ENCODE measurements at regions not wholly inside any gene's neighbourhood (a gene's known extent, or its start where the extent isn't known, plus 50 kb on each side); places are given as distances from the start of the nearest gene placed in this dataset.

- Histone ChIP-seq H3K27ac (ENCODE audit: insufficient read depth, low read depth, low read length) (no peak overlapping the region), H3K4me2 (ENCODE audit: insufficient read depth, low read length) (no peak overlapping the region), H3K4me3 (replicated peaks in 1 of 3; ENCODE audit: insufficient read depth in 1 of 3, low read depth in 1 of 3, low read length in 3 of 3) (no peak overlapping the region), H2AFZ (ENCODE audit: low read depth, low read length) (no peak overlapping the region), H4K20me1 (replicated peaks; ENCODE audit: control insufficient read depth, extremely low read depth, insufficient read depth, low read length) (no peaks in the 10 kb centered on the region), H3K79me2 (ENCODE audit: control insufficient read depth, insufficient read depth, low read length) (no peaks in the 10 kb centered on the region), H3K9me3 (replicated peaks; ENCODE audit: control insufficient read depth, insufficient read depth, low read length) (no peaks in the 10 kb centered on the region), H3K4me1 (ENCODE audit: control insufficient read depth, extremely low read depth, insufficient read depth, low read length) (peaks cover 3% of the 10 kb centered on the region), H3K9ac (replicated peaks; ENCODE audit: extremely low read depth, insufficient read depth, low read length) (no peak overlapping the region), H3K36me3 (ENCODE audit: control insufficient read depth in 2 of 2, extremely low read depth in 1 of 2, insufficient read depth in 2 of 2, low read length in 2 of 2) (no peaks in the 10 kb centered on the region), H3K9me1 (replicated peaks; ENCODE audit: control insufficient read depth, extremely low read depth, insufficient read depth, low read length) (no peaks in the 10 kb centered on the region), H3K27me3 (ENCODE audit: control insufficient read depth in 2 of 2, insufficient read depth in 2 of 2, low read length in 2 of 2) (peaks cover 12 to 13% of the 10 kb centered on the region in 2 experiments)
- intact Hi-C loops (cut with micrococcal nuclease) (no loop called here), dilution Hi-C loops (cut with MboI; ENCODE audit: extremely low pct_ligation_motif_present, low sequenced_read_pairs) (no loop called here)
- BruUV-seq (replicated peaks), result no TSS peak
- ChIA-PET CTCF (interaction anchor here (1.0 kb wide), 1 partner anchor 28 kb away, joined by 3 read pairs; no protein-coding TSS in a partner anchor), POLR2A (no interaction called here)
- no peak for DNase-seq (ENCODE audit: low read depth, low spot score)
- TF ChIP-seq FOS (IDR thresholded peaks at IDR 0.05; ENCODE audit: borderline replicate concordance, insufficient read depth, low read length), result no peak
- TF ChIP-seq MYC (IDR thresholded peaks at IDR 0.05; ENCODE audit: low read depth, low read length), result no peak
- no peak for TF ChIP-seq GATA2 (IDR thresholded peaks at IDR 0.05; ENCODE audit: insufficient read depth, insufficient read length, low read depth, low read length)
- TF ChIP-seq JUN (IDR thresholded peaks at IDR 0.05; ENCODE audit: borderline replicate concordance, insufficient read depth, insufficient read length, low read depth), result no peak
- FAIRE-seq, result no peak
Measured at GRCh38 chr6:43969158-43969981, 157.9 kb downstream of the MRPL14 start.

- H2AFZ ChIP-seq (ENCODE audit: low read depth, low read length), result no peak overlapping the region
- dilution Hi-C loops (cut with MboI; ENCODE audit: extremely low pct_ligation_motif_present, low sequenced_read_pairs), result no loop called here
- FAIRE-seq (no peak), DNase-seq (ENCODE audit: low read depth, low spot score) (no peak)
- no peaks in the 10 kb centered on the region for H3K9me3 ChIP-seq (replicated peaks; ENCODE audit: control insufficient read depth, insufficient read depth, low read length)
- no peaks in the 10 kb centered on the region for H3K36me3 ChIP-seq (ENCODE audit: control insufficient read depth in 2 of 2, extremely low read depth in 1 of 2, insufficient read depth in 2 of 2, low read length in 2 of 2)
- H3K9ac ChIP-seq (replicated peaks; ENCODE audit: extremely low read depth, insufficient read depth, low read length), result no peak overlapping the region
- H3K9me1 ChIP-seq (replicated peaks; ENCODE audit: control insufficient read depth, extremely low read depth, insufficient read depth, low read length), result no peaks in the 10 kb centered on the region
- BruUV-seq (replicated peaks), result no TSS peak
- no peaks in the 10 kb centered on the region for H4K20me1 ChIP-seq (replicated peaks; ENCODE audit: control insufficient read depth, extremely low read depth, insufficient read depth, low read length)
- H3K4me3 ChIP-seq (replicated peaks in 1 of 3; ENCODE audit: insufficient read depth in 1 of 3, low read depth in 1 of 3, low read length in 3 of 3), result no peak overlapping the region
- TF ChIP-seq GATA2 (IDR thresholded peaks at IDR 0.05; ENCODE audit: insufficient read depth, insufficient read length, low read depth, low read length), result no peak
- TF ChIP-seq FOS (IDR thresholded peaks at IDR 0.05; ENCODE audit: borderline replicate concordance, insufficient read depth, low read length), result no peak
- TF ChIP-seq MYC (IDR thresholded peaks at IDR 0.05; ENCODE audit: low read depth, low read length), result no peak
- no peak for TF ChIP-seq CTCF (IDR thresholded peaks at IDR 0.05; ENCODE audit: extremely low read depth in 1 of 2, insufficient read depth in 1 of 2, low read depth in 1 of 2, low read length in 2 of 2)
- TF ChIP-seq JUN (IDR thresholded peaks at IDR 0.05; ENCODE audit: borderline replicate concordance, insufficient read depth, insufficient read length, low read depth), result no peak
- TF ChIP-seq POLR2AphosphoS5 (IDR thresholded peaks at IDR 0.05; ENCODE audit: insufficient read depth, low read depth, low read length), result no peak
- no peak for TF ChIP-seq EZH2 (IDR thresholded peaks at IDR 0.05; ENCODE audit: borderline replicate concordance, low read depth, low read length, severe bottlenecking)
- no peak for TF ChIP-seq POLR2A (IDR thresholded peaks at IDR 0.05; ENCODE audit: low read depth, low read length)
- TF ChIP-seq MAX (IDR thresholded peaks at IDR 0.05; ENCODE audit: insufficient read depth, insufficient read length), result no peak
- no peak overlapping the region for H3K4me2 ChIP-seq (ENCODE audit: insufficient read depth, low read length)
- H3K27ac ChIP-seq (ENCODE audit: insufficient read depth, low read depth, low read length), result no peak overlapping the region
- peaks cover 10 to 13% of the 10 kb centered on the region in 2 experiments for H3K27me3 ChIP-seq (ENCODE audit: control insufficient read depth in 2 of 2, insufficient read depth in 2 of 2, low read length in 2 of 2)
- H3K79me2 ChIP-seq (ENCODE audit: control insufficient read depth, insufficient read depth, low read length), result no peaks in the 10 kb centered on the region
- POLR2A ChIA-PET, result no interaction called here
- intact Hi-C loops (cut with micrococcal nuclease), result no loop called here
- H3K4me1 ChIP-seq (ENCODE audit: control insufficient read depth, extremely low read depth, insufficient read depth, low read length), result peaks cover 3% of the 10 kb centered on the region
- CTCF ChIA-PET, result interaction anchor here (1.6 kb wide), 1 partner anchor 16 kb away, joined by 3 read pairs; no protein-coding TSS in a partner anchor
Measured at GRCh38 chr6:43968110-43968965, 158.9 kb downstream of the MRPL14 start.

Measured in endothelial cell of umbilical vein (primary cell).